Panc1 (cell line): ENCODE measurements at regions not wholly inside any gene's neighbourhood (a gene's known extent, or its start where the extent isn't known, plus 50 kb on each side); places are given as distances from the start of the nearest gene placed in this dataset.

Experiments
- POLR2AphosphoS5 ChIP-seq: IDR thresholded peaks from 2 replicates; pipeline ENCODE4 v1.6.1; 2012; ENCODE audit warnings: mild to moderate bottlenecking, low read depth, low read length, moderate library complexity
- SIN3A ChIP-seq: IDR thresholded peaks from 2 replicates; pipeline ENCODE4 v1.6.1; 2012; ENCODE audit warnings: low read depth, mild to moderate bottlenecking, low read length, moderate library complexity, borderline replicate concordance; ENCODE audit not compliant: insufficient read depth
- TCF7L2 ChIP-seq: IDR thresholded peaks from 2 replicates; pipeline ENCODE4 v1.6.1; 2011; ENCODE audit warnings: mild to moderate bottlenecking, low read depth, low read length, inconsistent platforms
- TF ChIP-seq, protein P1 (sequence below): fragments of 450-650 bp; IDR thresholded peaks from 2 replicates; pipeline ENCODE4 v1.5.1; 2017; ENCODE audit warnings: mild to moderate bottlenecking
- TF ChIP-seq, protein P2 (sequence below), 2 experiments: IDR thresholded peaks; 2 replicates each; pipeline ENCODE4 v1.6.1; 2011 to 2012; ENCODE audit warnings: low read depth in 2 of 2, control low read depth in 1 of 2, low read length in 1 of 2, mild to moderate bottlenecking in 1 of 2, moderate library complexity in 1 of 2; ENCODE audit not compliant: insufficient read depth in 1 of 2

DNA sequence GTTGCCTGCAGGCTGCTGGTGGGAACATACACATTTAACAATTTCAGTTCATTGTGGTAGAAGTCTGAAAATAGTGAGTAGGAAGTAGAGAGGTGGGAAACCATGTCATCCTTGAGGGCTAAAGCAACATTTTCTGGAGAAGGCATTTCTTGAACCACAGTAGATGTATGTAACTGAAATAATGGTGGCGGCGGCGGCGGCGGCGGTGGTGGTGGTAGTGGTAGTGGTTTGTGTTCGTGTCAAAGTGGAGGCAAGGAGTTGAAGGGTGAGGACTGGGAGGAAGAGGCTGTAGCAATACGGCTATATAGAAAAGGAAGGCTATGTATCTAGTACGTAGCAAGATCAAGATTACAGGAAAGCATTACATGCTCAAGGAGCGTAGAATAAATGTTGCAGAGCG is 1381.6 kb upstream of the TENM3 start:
- TF ChIP-seq, protein P1, sequence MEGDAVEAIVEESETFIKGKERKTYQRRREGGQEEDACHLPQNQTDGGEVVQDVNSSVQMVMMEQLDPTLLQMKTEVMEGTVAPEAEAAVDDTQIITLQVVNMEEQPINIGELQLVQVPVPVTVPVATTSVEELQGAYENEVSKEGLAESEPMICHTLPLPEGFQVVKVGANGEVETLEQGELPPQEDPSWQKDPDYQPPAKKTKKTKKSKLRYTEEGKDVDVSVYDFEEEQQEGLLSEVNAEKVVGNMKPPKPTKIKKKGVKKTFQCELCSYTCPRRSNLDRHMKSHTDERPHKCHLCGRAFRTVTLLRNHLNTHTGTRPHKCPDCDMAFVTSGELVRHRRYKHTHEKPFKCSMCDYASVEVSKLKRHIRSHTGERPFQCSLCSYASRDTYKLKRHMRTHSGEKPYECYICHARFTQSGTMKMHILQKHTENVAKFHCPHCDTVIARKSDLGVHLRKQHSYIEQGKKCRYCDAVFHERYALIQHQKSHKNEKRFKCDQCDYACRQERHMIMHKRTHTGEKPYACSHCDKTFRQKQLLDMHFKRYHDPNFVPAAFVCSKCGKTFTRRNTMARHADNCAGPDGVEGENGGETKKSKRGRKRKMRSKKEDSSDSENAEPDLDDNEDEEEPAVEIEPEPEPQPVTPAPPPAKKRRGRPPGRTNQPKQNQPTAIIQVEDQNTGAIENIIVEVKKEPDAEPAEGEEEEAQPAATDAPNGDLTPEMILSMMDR, result no peak
- TF ChIP-seq, protein P2, sequence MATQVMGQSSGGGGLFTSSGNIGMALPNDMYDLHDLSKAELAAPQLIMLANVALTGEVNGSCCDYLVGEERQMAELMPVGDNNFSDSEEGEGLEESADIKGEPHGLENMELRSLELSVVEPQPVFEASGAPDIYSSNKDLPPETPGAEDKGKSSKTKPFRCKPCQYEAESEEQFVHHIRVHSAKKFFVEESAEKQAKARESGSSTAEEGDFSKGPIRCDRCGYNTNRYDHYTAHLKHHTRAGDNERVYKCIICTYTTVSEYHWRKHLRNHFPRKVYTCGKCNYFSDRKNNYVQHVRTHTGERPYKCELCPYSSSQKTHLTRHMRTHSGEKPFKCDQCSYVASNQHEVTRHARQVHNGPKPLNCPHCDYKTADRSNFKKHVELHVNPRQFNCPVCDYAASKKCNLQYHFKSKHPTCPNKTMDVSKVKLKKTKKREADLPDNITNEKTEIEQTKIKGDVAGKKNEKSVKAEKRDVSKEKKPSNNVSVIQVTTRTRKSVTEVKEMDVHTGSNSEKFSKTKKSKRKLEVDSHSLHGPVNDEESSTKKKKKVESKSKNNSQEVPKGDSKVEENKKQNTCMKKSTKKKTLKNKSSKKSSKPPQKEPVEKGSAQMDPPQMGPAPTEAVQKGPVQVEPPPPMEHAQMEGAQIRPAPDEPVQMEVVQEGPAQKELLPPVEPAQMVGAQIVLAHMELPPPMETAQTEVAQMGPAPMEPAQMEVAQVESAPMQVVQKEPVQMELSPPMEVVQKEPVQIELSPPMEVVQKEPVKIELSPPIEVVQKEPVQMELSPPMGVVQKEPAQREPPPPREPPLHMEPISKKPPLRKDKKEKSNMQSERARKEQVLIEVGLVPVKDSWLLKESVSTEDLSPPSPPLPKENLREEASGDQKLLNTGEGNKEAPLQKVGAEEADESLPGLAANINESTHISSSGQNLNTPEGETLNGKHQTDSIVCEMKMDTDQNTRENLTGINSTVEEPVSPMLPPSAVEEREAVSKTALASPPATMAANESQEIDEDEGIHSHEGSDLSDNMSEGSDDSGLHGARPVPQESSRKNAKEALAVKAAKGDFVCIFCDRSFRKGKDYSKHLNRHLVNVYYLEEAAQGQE (IDR thresholded peaks at IDR 0.05; ENCODE audit: insufficient read depth in 1 of 2, low read depth in 2 of 2, low read length in 1 of 2), result no peak
- TF ChIP-seq POLR2AphosphoS5, result no peak
- no peak for TF ChIP-seq SIN3A
- TF ChIP-seq TCF7L2, result no peak
